ENCODE measurements at regions not wholly inside any gene's neighbourhood (a gene's known extent, or its start where the extent isn't known, plus 50 kb on each side); places are given as distances from the start of the nearest gene placed in this dataset.

GRCh38 chr3:144237351-144237750 is 265.7 kb downstream of the DIPK2A start:
- peaks cover 0 to 23% (median 20%) of the 10 kb centered on the region in 4 donors for H3K4me1 ChIP-seq
- no peaks in the 10 kb centered on the region for H3K27me3 ChIP-seq
- no peak overlapping the region for H3K27ac ChIP-seq
- H3K36me3 ChIP-seq = no peaks in the 10 kb centered on the region
- intact Hi-C loops (cut with DNase I) = no loop called here
- WGBS, 2 donors = 89 to 95% methylated on average over 5 of the region's 5 CpGs
- no peak for DNase-seq
- no peaks in the 10 kb centered on the region for H3K9me3 ChIP-seq
- H3K4me3 ChIP-seq = no peak overlapping the region
- no peak for TF ChIP-seq POLR2AphosphoS5 (IDR thresholded peaks at IDR 0.05)
- TF ChIP-seq POLR2A (IDR thresholded peaks at IDR 0.05) = no peak
- TF ChIP-seq, protein P1, sequence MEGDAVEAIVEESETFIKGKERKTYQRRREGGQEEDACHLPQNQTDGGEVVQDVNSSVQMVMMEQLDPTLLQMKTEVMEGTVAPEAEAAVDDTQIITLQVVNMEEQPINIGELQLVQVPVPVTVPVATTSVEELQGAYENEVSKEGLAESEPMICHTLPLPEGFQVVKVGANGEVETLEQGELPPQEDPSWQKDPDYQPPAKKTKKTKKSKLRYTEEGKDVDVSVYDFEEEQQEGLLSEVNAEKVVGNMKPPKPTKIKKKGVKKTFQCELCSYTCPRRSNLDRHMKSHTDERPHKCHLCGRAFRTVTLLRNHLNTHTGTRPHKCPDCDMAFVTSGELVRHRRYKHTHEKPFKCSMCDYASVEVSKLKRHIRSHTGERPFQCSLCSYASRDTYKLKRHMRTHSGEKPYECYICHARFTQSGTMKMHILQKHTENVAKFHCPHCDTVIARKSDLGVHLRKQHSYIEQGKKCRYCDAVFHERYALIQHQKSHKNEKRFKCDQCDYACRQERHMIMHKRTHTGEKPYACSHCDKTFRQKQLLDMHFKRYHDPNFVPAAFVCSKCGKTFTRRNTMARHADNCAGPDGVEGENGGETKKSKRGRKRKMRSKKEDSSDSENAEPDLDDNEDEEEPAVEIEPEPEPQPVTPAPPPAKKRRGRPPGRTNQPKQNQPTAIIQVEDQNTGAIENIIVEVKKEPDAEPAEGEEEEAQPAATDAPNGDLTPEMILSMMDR (IDR thresholded peaks at IDR 0.05) = no peak

- H3K27ac ChIP-seq = peak overlapping the region in 2 of 4 donors; percentile 45 to 52
- intact Hi-C loops (cut with DNase I) = no loop called here
- WGBS, 2 donors = 51 to 58% methylated on average over 4 of the region's 4 CpGs
These were observed 269.8 kb downstream of the DIPK2A start for GRCh38 chr3:144241404-144241803.

GRCh38 chr3:144242747-144243146 is 271.1 kb downstream of the DIPK2A start:
- Histone ChIP-seq H3K9me3 (no peaks in the 10 kb centered on the region), H3K27ac (peak overlapping the region in 1 of 4 donors; percentile 23), H3K4me3 (no peak overlapping the region), H3K36me3 (no peaks in the 10 kb centered on the region), H3K4me1 (peaks cover 0 to 28% (median 26%) of the 10 kb centered on the region in 4 donors), H3K27me3 (no peaks in the 10 kb centered on the region)
- intact Hi-C loops (cut with DNase I) = no loop called here
- WGBS, 2 donors = 80 to 83% methylated on average over 2 of the region's 2 CpGs
- TF ChIP-seq POLR2AphosphoS5 (IDR thresholded peaks at IDR 0.05) = peak in 1 of 4 donors; percentile 25
- no peak for TF ChIP-seq EP300 (IDR thresholded peaks at IDR 0.05)
- TF ChIP-seq POLR2A (IDR thresholded peaks at IDR 0.05) = no peak
- TF ChIP-seq, protein P1 (IDR thresholded peaks at IDR 0.05) = no peak
- DNase-seq = no peak

More at GRCh38 chr3:144241404-144241803, 269.8 kb downstream of the DIPK2A start:
- Histone ChIP-seq H3K36me3 (no peaks in the 10 kb centered on the region), H3K4me3 (no peak overlapping the region), H3K9me3 (no peaks in the 10 kb centered on the region), H3K4me1 (peaks cover 0 to 28% (median 26%) of the 10 kb centered on the region in 4 donors), H3K27me3 (no peaks in the 10 kb centered on the region)
- DNase-seq = no peak
- peak in 2 of 4 donors; percentile 52 to 68 for TF ChIP-seq POLR2AphosphoS5 (IDR thresholded peaks at IDR 0.05)
- TF ChIP-seq POLR2A (IDR thresholded peaks at IDR 0.05) = no peak
- TF ChIP-seq, protein P1 (IDR thresholded peaks at IDR 0.05) = no peak

DNA sequence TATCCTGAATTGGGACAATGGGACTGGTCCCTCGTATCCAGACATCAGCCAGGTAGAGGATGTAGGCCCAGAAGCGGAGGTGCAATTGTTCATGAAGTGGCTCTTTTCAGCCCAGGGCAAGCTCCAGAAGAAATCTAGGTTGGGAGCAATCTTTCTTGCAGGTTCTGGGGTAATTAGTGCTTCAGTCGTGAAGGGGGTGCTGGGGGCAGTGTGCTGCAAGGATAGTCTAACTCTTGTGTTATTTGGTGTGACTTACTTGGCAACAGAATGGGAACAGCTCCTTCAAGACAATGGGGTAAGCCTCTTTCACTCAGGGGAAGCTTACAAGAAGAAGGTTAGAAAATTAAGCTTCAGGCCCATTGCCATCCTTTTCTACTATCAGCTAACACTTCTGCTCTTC is 273.0 kb downstream of the DIPK2A start:
- Histone ChIP-seq H3K27me3 (no peaks in the 10 kb centered on the region), H3K36me3 (no peaks in the 10 kb centered on the region), H3K27ac (no peak overlapping the region), H3K4me1 (peaks cover 0 to 28% (median 23%) of the 10 kb centered on the region in 4 donors), H3K9me3 (no peaks in the 10 kb centered on the region), H3K4me3 (no peak overlapping the region)
- TF ChIP-seq, protein P1 (IDR thresholded peaks at IDR 0.05) = no peak
- intact Hi-C loops (cut with DNase I) = no loop called here
- no peak for DNase-seq
- WGBS, 2 donors = 76 to 79% methylated on average over 3 of the region's 3 CpGs

GRCh38 chr3:144252896-144253295 is 281.3 kb downstream of the DIPK2A start:
- no peak for DNase-seq
- Histone ChIP-seq H3K9me3 (no peaks in the 10 kb centered on the region), H3K4me3 (no peak overlapping the region), H3K4me1 (no peaks in the 10 kb centered on the region), H3K27ac (no peak overlapping the region), H3K27me3 (no peaks in the 10 kb centered on the region), H3K36me3 (no peaks in the 10 kb centered on the region)
- 51 to 58% methylated on average over 3 of the region's 3 CpGs for WGBS, 2 donors
- intact Hi-C loops (cut with DNase I) = no loop called here
- TF ChIP-seq, protein P1 (IDR thresholded peaks at IDR 0.05) = no peak
- no peak for TF ChIP-seq EP300 (IDR thresholded peaks at IDR 0.05)
- TF ChIP-seq POLR2AphosphoS5 (IDR thresholded peaks at IDR 0.05) = no peak
- TF ChIP-seq POLR2A (IDR thresholded peaks at IDR 0.05) = no peak

Data from sigmoid colon (tissue), 6 donors.